ENCODE measurements at regions not wholly inside any gene's neighbourhood (a gene's known extent, or its start where the extent isn't known, plus 50 kb on each side); places are given as distances from the start of the nearest gene placed in this dataset.

- Mint-ChIP-seq H3K36me3 (ENCODE audit: low read depth) (peaks cover 26% of the 10 kb centered on the region), H3K4me1 (no peaks in the 10 kb centered on the region)
These were observed 476.4 kb upstream of the SLC10A2 start for GRCh38 chr13:103542648-103543047.

GRCh38 chr13:103540382-103540765 lies 474.2 kb upstream of the SLC10A2 start:
- TF ChIP-seq CTCF (IDR thresholded peaks at IDR 0.05; ENCODE audit: unreplicated experiment in 3 of 3): no peak
- Mint-ChIP-seq H3K36me3 (ENCODE audit: low read depth) (peaks cover 22% of the 10 kb centered on the region), H3K27ac (no peak overlapping the region), H3K4me3 (no peak overlapping the region), H3K27me3 (ENCODE audit: low read depth) (no peaks in the 10 kb centered on the region), H3K9me3 (peaks cover 24% of the 10 kb centered on the region), H3K4me1 (no peaks in the 10 kb centered on the region)

More at GRCh38 chr13:103542648-103543047, 476.4 kb upstream of the SLC10A2 start:
- Mint-ChIP-seq H3K9me3 (peaks cover 32% of the 10 kb centered on the region), H3K27ac (no peak overlapping the region), H3K27me3 (ENCODE audit: low read depth) (no peaks in the 10 kb centered on the region), H3K4me3 (no peak overlapping the region)
- no peak for TF ChIP-seq CTCF (IDR thresholded peaks at IDR 0.05; ENCODE audit: unreplicated experiment in 3 of 3)

- Mint-ChIP-seq H3K36me3 (ENCODE audit: low read depth) (peaks cover 18% of the 10 kb centered on the region), H3K4me3 (no peak overlapping the region), H3K4me1 (no peaks in the 10 kb centered on the region), H3K9me3 (peaks cover 20% of the 10 kb centered on the region), H3K27me3 (ENCODE audit: low read depth) (no peaks in the 10 kb centered on the region), H3K27ac (no peak overlapping the region)
- no peak for TF ChIP-seq CTCF (IDR thresholded peaks at IDR 0.05; ENCODE audit: unreplicated experiment in 3 of 3)
These were observed 473.6 kb upstream of the SLC10A2 start for GRCh38 chr13:103539721-103540381.

- Mint-ChIP-seq H3K27me3 (ENCODE audit: low read depth) (no peaks in the 10 kb centered on the region), H3K4me1 (no peaks in the 10 kb centered on the region), H3K27ac (peak overlapping the region in 1 of 3 experiments; percentile 56), H3K9me3 (peaks cover 16% of the 10 kb centered on the region), H3K36me3 (ENCODE audit: low read depth) (peaks cover 14% of the 10 kb centered on the region), H3K4me3 (no peak overlapping the region)
- no peak for TF ChIP-seq CTCF (IDR thresholded peaks at IDR 0.05; ENCODE audit: unreplicated experiment in 3 of 3)
These were observed 473.0 kb upstream of the SLC10A2 start for GRCh38 chr13:103539265-103539664.

GRCh38 chr13:103537616-103538015 lies 471.4 kb upstream of the SLC10A2 start:
- no peak overlapping the region for H3K4me3 Mint-ChIP-seq
- peaks cover 5% of the 10 kb centered on the region for H3K36me3 Mint-ChIP-seq (ENCODE audit: low read depth)
- peaks cover 4% of the 10 kb centered on the region for H3K9me3 Mint-ChIP-seq
- no peaks in the 10 kb centered on the region for H3K27me3 Mint-ChIP-seq (ENCODE audit: low read depth)
- no peak for TF ChIP-seq CTCF (IDR thresholded peaks at IDR 0.05; ENCODE audit: unreplicated experiment in 3 of 3)
- no peaks in the 10 kb centered on the region for H3K4me1 Mint-ChIP-seq
- H3K27ac Mint-ChIP-seq: no peak overlapping the region

GRCh38 chr13:103531278-103531677 lies 465.1 kb upstream of the SLC10A2 start:
- Mint-ChIP-seq H3K36me3 (ENCODE audit: low read depth) (no peaks in the 10 kb centered on the region), H3K27me3 (ENCODE audit: low read depth) (no peaks in the 10 kb centered on the region), H3K27ac (no peak overlapping the region), H3K4me1 (no peaks in the 10 kb centered on the region), H3K9me3 (no peaks in the 10 kb centered on the region), H3K4me3 (no peak overlapping the region)
- no peak for TF ChIP-seq CTCF (IDR thresholded peaks at IDR 0.05; ENCODE audit: unreplicated experiment in 3 of 3)
